Endothelial cell of umbilical vein (primary cell): ENCODE measurements at regions not wholly inside any gene's neighbourhood (a gene's known extent, or its start where the extent isn't known, plus 50 kb on each side); places are given as distances from the start of the nearest gene placed in this dataset.
"Not testable (repeated sequence)": the region's sequence is repeated elsewhere in the genome, so short reads cannot be mapped to it uniquely, and the experiment has no call there.

ENCODE experiments used
- BruUV-seq: library from RNA; stranded (reverse); fragments of 400-500 nt; replicated peaks from 2 replicates; lab custom pipeline; 2021; lab: Mats Ljungman, UMichigan
- CTCF ChIA-PET: fragments of 300-600, 350-600 bp; sonication (Branson Sonifier 250); formaldehyde crosslinking; loops from one replicate; lab custom pipeline; 2021; ENCODE audit warnings: antibody characterized with exemption, inconsistent platforms; lab: Charles Lee
- POLR2A ChIA-PET: fragments of 300-600, 350-600 bp; sonication (Branson Sonifier 250); formaldehyde crosslinking; loops from one replicate; lab custom pipeline; 2021; ENCODE audit warnings: antibody characterized with exemption, inconsistent platforms; lab: Charles Lee
- DNase-seq: peaks from one replicate; pipeline ENCODE4 v3.0.0-alpha.2; 2011; ENCODE audit warnings: low read depth, low spot score
- FAIRE-seq: peaks from 2 replicates; lab custom pipeline; 2011; peaks lifted over from hg19 to GRCh38; lab: Jason Lieb, UNC
- H2AFZ ChIP-seq: 2 replicates; pipeline ENCODE4 v1.6.0; 2012; ENCODE audit warnings: low read depth, low read length, control low read depth, inconsistent platforms
- H3K27ac ChIP-seq: 2 replicates; pipeline ENCODE4 v1.5.1; 2011; ENCODE audit warnings: low read depth, mild to moderate bottlenecking, control low read depth, low read length, moderate library complexity; ENCODE audit not compliant: insufficient read depth
- H3K27me3 ChIP-seq, 2 experiments: 2 replicates each; pipeline versions ENCODE4 v1.6.0 to v1.6.1; 2011; ENCODE audit warnings: low read length in 2 of 2, mixed read lengths in 1 of 2; ENCODE audit not compliant: control insufficient read depth in 2 of 2, insufficient read depth in 2 of 2
- H3K36me3 ChIP-seq, 2 experiments: 2 replicates in 1 of 2; 3 replicates in 1 of 2; pipeline ENCODE4 v1.5.1; 2011; ENCODE audit warnings: low read length in 2 of 2, mild to moderate bottlenecking in 1 of 2, moderate library complexity in 1 of 2; ENCODE audit not compliant: control insufficient read depth in 2 of 2, insufficient read depth in 2 of 2; ENCODE audit errors: extremely low read depth in 1 of 2
- H3K4me1 ChIP-seq: 3 replicates; pipeline ENCODE4 v1.5.1; 2011; ENCODE audit warnings: mild to moderate bottlenecking, low read length; ENCODE audit not compliant: control insufficient read depth, insufficient read depth; ENCODE audit errors: extremely low read depth
- H3K4me2 ChIP-seq: 2 replicates; pipeline ENCODE4 v1.6.1; 2011; ENCODE audit warnings: low read length, control low read depth, mixed read lengths; ENCODE audit not compliant: insufficient read depth
- H3K4me3 ChIP-seq, 3 experiments: fragments of 200-600 bp in 1 of 3; sonication (generic), shearing (Covaris generic) in 1 of 3; replicated peaks in 1 of 3; 2 replicates each; pipeline ENCODE4 v1.5.1; 2011 to 2016; ENCODE audit warnings: control low read depth in 3 of 3, low read length in 3 of 3, mild to moderate bottlenecking in 2 of 3, inconsistent platforms in 1 of 3, low read depth in 1 of 3, moderate library complexity in 1 of 3; ENCODE audit not compliant: insufficient read depth in 1 of 3
- H3K79me2 ChIP-seq: 2 replicates; pipeline ENCODE4 v1.6.0; 2012; ENCODE audit warnings: low read length, inconsistent platforms; ENCODE audit not compliant: control insufficient read depth, insufficient read depth
- H3K9ac ChIP-seq: replicated peaks from 2 replicates; pipeline ENCODE3; 2011; ENCODE audit warnings: low read length, control low read depth; ENCODE audit not compliant: insufficient read depth; ENCODE audit errors: extremely low read depth
- H3K9me1 ChIP-seq: replicated peaks from 3 replicates; pipeline ENCODE4 v1.6.0; 2011; ENCODE audit warnings: mild to moderate bottlenecking, low read length; ENCODE audit not compliant: control insufficient read depth, insufficient read depth; ENCODE audit errors: extremely low read depth
- H3K9me3 ChIP-seq: replicated peaks from 2 replicates; pipeline ENCODE4 v1.5.1; 2012; ENCODE audit warnings: low read length, inconsistent platforms; ENCODE audit not compliant: control insufficient read depth, insufficient read depth
- H4K20me1 ChIP-seq: replicated peaks from 2 replicates; pipeline ENCODE3; 2011; ENCODE audit warnings: mild to moderate bottlenecking, low read length; ENCODE audit not compliant: control insufficient read depth, insufficient read depth; ENCODE audit errors: extremely low read depth
- FOS ChIP-seq: IDR thresholded peaks from 2 replicates; pipeline ENCODE4 v1.6.1; 2011; ENCODE audit warnings: mild to moderate bottlenecking, low read length, moderate library complexity, borderline replicate concordance; ENCODE audit not compliant: insufficient read depth
- GATA2 ChIP-seq: IDR thresholded peaks from 2 replicates; pipeline ENCODE4 v1.7.0; 2011; ENCODE audit warnings: low read depth, mild to moderate bottlenecking, moderate library complexity, mixed read lengths, low read length; ENCODE audit not compliant: insufficient read length, insufficient read depth
- JUN ChIP-seq: IDR thresholded peaks from 2 replicates; pipeline ENCODE4 v1.6.1; 2011; ENCODE audit warnings: borderline replicate concordance, low read depth; ENCODE audit not compliant: insufficient read length, insufficient read depth
- POLR2AphosphoS5 ChIP-seq: IDR thresholded peaks from 2 replicates; pipeline ENCODE4 v1.6.1; 2012; ENCODE audit warnings: low read depth, mild to moderate bottlenecking, control low read depth, low read length, moderate library complexity; ENCODE audit not compliant: insufficient read depth
- dilution Hi-C: fragments of 300-500 bp; cut with MboI; formaldehyde crosslinking; loops from one replicate; pipeline ENCODE4 v1.15.0; 2019; ENCODE audit warnings: low sequenced_read_pairs; ENCODE audit not compliant: extremely low pct_ligation_motif_present
- intact Hi-C: fragments of 100-400 bp; cut with micrococcal nuclease; formaldehyde crosslinking; loops from one replicate; pipeline ENCODE4 v1.10.0; 2022

GRCh38 chr6:79372757-79373156, 138.3 kb upstream of the HMGN3 start:
- POLR2A ChIA-PET: no interaction called here
- no peak overlapping the region for H3K9ac ChIP-seq
- DNase-seq (no peak), FAIRE-seq (no peak)
- intact Hi-C loops: no loop called here
- no peak overlapping the region for H2AFZ ChIP-seq
- TF ChIP-seq JUN (no peak), GATA2 (peak; percentile 52), POLR2AphosphoS5 (no peak), FOS (no peak)
- H3K4me2 ChIP-seq: no peak overlapping the region
- H3K79me2 ChIP-seq: no peaks in the 10 kb centered on the region
- H3K27ac ChIP-seq: no peak overlapping the region
- BruUV-seq: no TSS peak
- H4K20me1 ChIP-seq: no peaks in the 10 kb centered on the region
- H3K36me3 ChIP-seq: no peaks in the 10 kb centered on the region
- H3K4me3 ChIP-seq: no peak overlapping the region
- peaks cover 28% of the 10 kb centered on the region for H3K4me1 ChIP-seq
- no peaks in the 10 kb centered on the region for H3K9me1 ChIP-seq
- no peaks in the 10 kb centered on the region for H3K9me3 ChIP-seq
- dilution Hi-C loops: no loop called here
- CTCF ChIA-PET: interaction anchor here (0.6 kb wide), 1 partner anchor 171 kb away, joined by 3 read pairs; no protein-coding TSS in a partner anchor
- H3K27me3 ChIP-seq: no peaks in the 10 kb centered on the region

- Histone ChIP-seq H3K36me3 (no peaks in the 10 kb centered on the region), H3K9ac (no peak overlapping the region), H3K27ac (no peak overlapping the region), H4K20me1 (no peaks in the 10 kb centered on the region), H3K9me1 (no peaks in the 10 kb centered on the region), H3K27me3 (no peaks in the 10 kb centered on the region), H3K4me1 (no peaks in the 10 kb centered on the region), H3K4me2 (no peak overlapping the region), H3K79me2 (no peaks in the 10 kb centered on the region), H3K9me3 (no peaks in the 10 kb centered on the region), H2AFZ (no peak overlapping the region), H3K4me3 (no peak overlapping the region)
- ChIA-PET CTCF (no interaction called here), POLR2A (no interaction called here)
- no peak for TF ChIP-seq FOS
- no peak for TF ChIP-seq GATA2
- intact Hi-C loops: no loop called here
- DNase-seq: no peak
- dilution Hi-C loops: no loop called here
- no peak for FAIRE-seq
- BruUV-seq: no TSS peak
These were observed 134.5 kb upstream of the HMGN3 start for GRCh38 chr6:79369026-79369425.

GRCh38 chr6:79363441-79363840, 129.0 kb upstream of the HMGN3 start:
- dilution Hi-C loops, intact Hi-C loops, POLR2A ChIA-PET: not testable (repeated sequence)

GRCh38 chr6:79361074-79361473, 126.6 kb upstream of the HMGN3 start:
- H3K27me3 ChIP-seq, dilution Hi-C loops, intact Hi-C loops, H3K4me3 ChIP-seq, POLR2A ChIA-PET, H3K79me2 ChIP-seq, H3K4me1 ChIP-seq, FAIRE-seq, H3K27ac ChIP-seq, BruUV-seq, H3K9me3 ChIP-seq, H4K20me1 ChIP-seq, H3K9me1 ChIP-seq, H2AFZ ChIP-seq, DNase-seq, H3K9ac ChIP-seq, H3K4me2 ChIP-seq, H3K36me3 ChIP-seq, CTCF ChIA-PET: not testable (repeated sequence)

More at GRCh38 chr6:79363441-79363840, 129.0 kb upstream of the HMGN3 start:
- FAIRE-seq, H3K9ac ChIP-seq, CTCF ChIA-PET, H4K20me1 ChIP-seq, BruUV-seq, H3K4me3 ChIP-seq, H3K9me3 ChIP-seq, H3K36me3 ChIP-seq, H3K9me1 ChIP-seq, H3K79me2 ChIP-seq, H3K27ac ChIP-seq, DNase-seq, H3K4me1 ChIP-seq, H2AFZ ChIP-seq, H3K4me2 ChIP-seq, H3K27me3 ChIP-seq: not testable (repeated sequence)
